Epithelial cell of proximal tubule (primary cell): ENCODE measurements at regions not wholly inside any gene's neighbourhood (a gene's known extent, or its start where the extent isn't known, plus 50 kb on each side); places are given as distances from the start of the nearest gene placed in this dataset.

ENCODE experiments used
- DNase-seq: peaks from one replicate; pipeline ENCODE4 v3.0.0-alpha.2; 2011; ENCODE audit warnings: low read depth
- H3K4me3 ChIP-seq: 2 replicates; pipeline ENCODE4 v1.5.1; 2011; ENCODE audit warnings: low read depth, mild to moderate bottlenecking, low read length
- CTCF ChIP-seq: conservative IDR thresholded peaks from 2 replicates; pipeline ENCODE4 v1.5.1; 2012; ENCODE audit warnings: low read depth, mild to moderate bottlenecking, low read length

DNA sequence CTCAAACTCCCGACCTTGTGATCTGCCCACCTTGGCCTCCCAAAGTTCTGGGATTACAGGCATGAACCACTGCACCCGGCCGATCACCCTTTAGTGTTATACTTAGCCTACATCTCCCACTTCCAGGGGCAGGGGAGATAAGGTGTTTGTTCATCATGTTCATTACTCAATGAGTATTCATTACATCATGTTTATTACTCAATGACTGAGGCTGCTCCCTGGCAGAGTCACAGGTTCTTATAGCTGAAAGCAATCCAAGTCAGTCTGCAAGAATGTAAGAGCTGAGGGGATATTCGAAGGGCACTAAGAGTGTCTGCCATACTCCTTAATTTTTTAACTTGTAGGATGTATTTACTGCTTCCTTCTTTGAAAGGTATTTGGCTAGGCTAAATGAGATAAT is 214.2 kb downstream of the SPATA31D1 start:
- no peak overlapping the region for H3K4me3 ChIP-seq
- peak; percentile 60 for DNase-seq
- no peak for TF ChIP-seq CTCF

- no peak for DNase-seq
These were observed 217.9 kb downstream of the SPATA31D1 start for GRCh38 chr9:82206490-82206889.

GRCh38 chr9:82206946-82207345 is 218.4 kb downstream of the SPATA31D1 start:
- no peak for DNase-seq

More at GRCh38 chr9:82206490-82206889, 217.9 kb downstream of the SPATA31D1 start:
- no peak overlapping the region for H3K4me3 ChIP-seq
- no peak for TF ChIP-seq CTCF

DNA sequence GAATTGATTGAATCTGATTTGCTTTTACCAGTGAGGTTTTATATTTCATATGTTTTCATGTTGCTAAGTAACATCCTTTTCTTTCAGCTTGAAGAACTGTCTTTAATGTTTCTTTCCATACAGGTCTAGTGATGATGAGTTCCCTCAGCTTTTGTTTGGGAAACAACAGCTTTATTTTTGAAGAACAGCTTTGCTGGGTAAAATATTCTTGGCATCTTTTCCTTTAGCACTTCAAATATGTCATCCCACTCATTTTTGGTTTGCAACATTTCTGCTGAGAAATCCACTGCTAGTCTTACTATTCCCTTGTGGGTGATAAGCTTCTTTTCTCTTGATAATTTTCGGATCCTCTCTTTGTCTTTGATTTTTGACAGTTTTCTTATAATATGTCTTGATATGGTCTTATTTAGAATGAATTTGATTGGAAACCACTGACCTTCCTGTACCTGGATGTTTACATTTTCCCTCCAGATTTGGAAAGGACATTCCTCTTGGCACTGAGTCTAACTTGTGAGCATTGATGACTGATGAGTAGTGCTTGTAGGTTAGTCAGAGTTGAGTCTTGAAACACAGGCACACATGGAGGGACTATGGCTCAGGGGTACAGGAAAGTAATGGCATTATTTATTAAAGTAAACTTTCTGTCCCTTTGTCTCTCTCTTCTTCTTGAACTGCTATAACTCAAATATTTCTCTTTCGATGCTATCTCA is 220.3 kb downstream of the SPATA31D1 start:
- no peak for TF ChIP-seq CTCF
- no peak for DNase-seq
- H3K4me3 ChIP-seq, result no peak overlapping the region

More at GRCh38 chr9:82206946-82207345, 218.4 kb downstream of the SPATA31D1 start:
- TF ChIP-seq CTCF, result no peak
- H3K4me3 ChIP-seq, result no peak overlapping the region

DNA sequence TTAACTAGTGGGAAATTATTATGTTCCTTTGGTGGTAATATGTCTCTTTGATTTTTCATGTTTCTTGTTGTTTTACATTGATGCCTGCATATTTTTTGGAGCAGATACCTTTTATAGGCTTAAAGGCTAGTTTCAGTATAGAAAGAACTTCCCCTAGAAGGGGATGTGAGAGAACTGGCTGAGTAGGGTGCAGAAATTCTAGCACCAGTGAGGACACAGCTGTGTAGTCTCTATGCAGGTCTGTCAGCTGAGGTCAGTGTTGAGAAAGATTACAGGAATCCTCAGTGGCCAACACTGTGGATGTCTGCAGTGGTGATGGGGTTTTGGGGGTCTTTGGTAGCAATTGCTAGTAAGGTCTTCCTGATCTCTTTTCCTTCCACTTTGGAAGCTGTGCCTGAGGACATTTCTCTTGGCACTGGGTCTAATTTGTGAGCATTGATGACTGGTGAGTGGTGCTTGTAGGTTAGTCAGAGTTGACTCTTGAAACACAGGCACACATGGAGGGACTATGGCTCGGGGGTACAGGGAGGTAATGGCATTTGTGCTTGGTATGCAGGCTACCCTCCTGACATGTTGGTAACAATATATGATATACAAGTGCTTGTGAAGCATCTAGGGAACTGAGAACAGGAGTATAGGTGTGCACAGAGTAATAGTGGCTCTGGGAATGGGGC is 221.4 kb downstream of the SPATA31D1 start:
- TF ChIP-seq CTCF, result no peak
- no peak overlapping the region for H3K4me3 ChIP-seq
- DNase-seq, result no peak

- H3K4me3 ChIP-seq, result no peak overlapping the region
- DNase-seq, result no peak
- no peak for TF ChIP-seq CTCF
These were observed 224.3 kb downstream of the SPATA31D1 start for GRCh38 chr9:82212885-82213284.
